SK-N-MC (cell line): ENCODE measurements at regions not wholly inside any gene's neighbourhood (a gene's known extent, or its start where the extent isn't known, plus 50 kb on each side); places are given as distances from the start of the nearest gene placed in this dataset.
A peak's percentile ranks its signal among the peaks of the same experiment; 100 is the strongest.

Experiments used
- DNase-seq: peaks from one replicate; pipeline ENCODE4 v3.0.0-alpha.2; 2011; ENCODE audit warnings: low read depth, low spot score
- H3K27ac ChIP-seq: fragments of 200-600 bp; sonication (generic); 2 replicates; pipeline ENCODE4 v1.5.1; 2016; ENCODE audit warnings: mixed run types
- H3K36me3 ChIP-seq: fragments of 200-600 bp; sonication (generic); 2 replicates; pipeline ENCODE4 v1.6.1; 2017; ENCODE audit warnings: antibody characterized with exemption, low read length, mixed read lengths; ENCODE audit not compliant: insufficient read depth
- H3K4me3 ChIP-seq: fragments of 200-600 bp; sonication (generic); 2 replicates; pipeline ENCODE4 v1.5.1; 2016
- H3K9ac ChIP-seq: fragments of 200-600 bp; sonication (generic); 2 replicates; pipeline ENCODE4 v1.8.0; 2017; ENCODE audit warnings: mixed run types, mixed read lengths; ENCODE audit not compliant: insufficient read length
- H3K9me3 ChIP-seq: fragments of 200-600 bp; sonication (generic); 2 replicates; pipeline ENCODE4 v1.6.1; 2017; ENCODE audit warnings: low read depth, mild to moderate bottlenecking, antibody characterized with exemption, low read length, moderate library complexity, mixed read lengths
- EZH2 ChIP-seq: fragments of 200-600 bp; sonication (generic); IDR thresholded peaks from one replicate; pipeline ENCODE4 v1.6.1; 2017; ENCODE audit warnings: antibody characterized with exemption
- FOXP2 ChIP-seq: optimal IDR thresholded peaks from 2 replicates; pipeline ENCODE3; 2011; ENCODE audit warnings: mild to moderate bottlenecking, moderate library complexity; ENCODE audit not compliant: insufficient read depth; ENCODE audit errors: extremely low read length, control extremely low read depth
- POLR2AphosphoS5 ChIP-seq: IDR thresholded peaks from 2 replicates; pipeline ENCODE4 v1.6.1; 2012; ENCODE audit warnings: mild to moderate bottlenecking, low read depth, low read length, borderline replicate concordance

DNA sequence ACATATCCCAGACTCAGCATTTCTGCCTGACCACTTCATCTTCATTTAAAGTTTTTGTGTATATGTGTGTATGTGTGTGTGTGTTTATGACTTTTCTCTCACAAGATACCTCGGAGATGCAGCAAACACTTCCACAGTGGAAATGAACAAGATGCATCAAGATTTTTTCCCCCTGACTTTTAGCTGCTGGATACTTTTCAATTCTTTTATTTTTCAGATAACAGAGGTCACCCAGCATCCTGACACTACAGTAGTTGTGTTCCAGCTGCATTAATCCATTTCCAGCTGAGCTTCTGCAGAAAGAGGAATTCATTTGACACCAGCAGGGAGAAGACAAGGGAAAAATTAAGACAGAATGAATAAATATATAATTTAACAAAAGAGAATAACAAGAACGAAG, 130.2 kb upstream of the PSMD7 start:
- Histone ChIP-seq H3K9me3 (no peaks in the 10 kb centered on the region), H3K36me3 (no peaks in the 10 kb centered on the region), H3K4me3 (no peak overlapping the region), H3K9ac (no peak overlapping the region), H3K27ac (no peak overlapping the region)
- TF ChIP-seq FOXP2 (no peak), EZH2 (no peak), POLR2AphosphoS5 (no peak)
- no peak for DNase-seq

DNA sequence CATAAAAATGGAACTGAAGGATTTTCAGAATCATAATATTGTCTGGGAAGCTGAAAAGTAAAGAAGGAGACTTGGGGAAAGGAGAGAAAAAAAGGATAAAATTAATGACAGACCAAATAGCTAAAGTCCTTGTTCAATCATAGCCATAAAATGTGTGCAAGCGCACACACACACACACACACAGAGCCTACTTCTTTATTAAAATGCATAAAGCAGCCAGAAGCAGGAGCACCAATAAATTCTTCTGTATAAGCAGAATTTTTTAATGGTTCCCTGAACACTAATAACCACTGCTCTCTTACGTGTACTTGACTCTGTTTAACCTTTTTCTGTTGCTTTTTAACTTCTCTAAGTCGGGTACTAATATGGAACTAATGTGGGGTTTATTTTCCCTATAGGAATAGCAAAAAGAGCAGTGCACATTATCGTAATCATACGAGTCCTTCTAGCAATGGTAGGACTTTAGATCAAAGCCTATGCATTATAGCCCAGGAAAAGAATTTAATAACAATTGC, 131.0 kb upstream of the PSMD7 start:
- Histone ChIP-seq H3K27ac (no peak overlapping the region), H3K36me3 (no peaks in the 10 kb centered on the region), H3K9ac (no peak overlapping the region), H3K4me3 (peak overlapping the region; percentile 42), H3K9me3 (no peaks in the 10 kb centered on the region)
- DNase-seq, result peak; percentile 8
- no peak for TF ChIP-seq POLR2AphosphoS5
- TF ChIP-seq EZH2, result no peak
- TF ChIP-seq FOXP2, result no peak

DNA sequence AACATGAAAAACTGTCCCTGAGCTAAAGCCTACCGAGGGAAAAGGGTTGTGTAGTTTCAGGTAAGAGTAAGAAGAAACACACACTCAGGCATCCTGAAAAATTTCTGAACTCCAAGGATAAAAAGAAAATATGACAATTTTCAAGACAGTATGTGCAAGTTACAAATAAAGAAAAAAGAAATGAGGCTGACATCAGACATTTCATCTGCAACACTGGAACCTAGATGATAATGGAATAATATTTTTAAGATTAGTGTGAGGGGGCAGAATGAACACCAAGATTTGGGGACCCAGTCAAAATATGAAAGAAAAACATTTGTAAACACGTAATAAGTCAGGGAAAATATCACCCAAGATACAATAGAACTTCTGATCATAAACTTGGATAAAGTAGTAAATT, 135.9 kb upstream of the PSMD7 start:
- TF ChIP-seq POLR2AphosphoS5 (no peak), FOXP2 (no peak), EZH2 (no peak)
- Histone ChIP-seq H3K27ac (no peak overlapping the region), H3K9ac (no peak overlapping the region), H3K9me3 (no peaks in the 10 kb centered on the region), H3K36me3 (no peaks in the 10 kb centered on the region), H3K4me3 (no peak overlapping the region)
- no peak for DNase-seq

DNA sequence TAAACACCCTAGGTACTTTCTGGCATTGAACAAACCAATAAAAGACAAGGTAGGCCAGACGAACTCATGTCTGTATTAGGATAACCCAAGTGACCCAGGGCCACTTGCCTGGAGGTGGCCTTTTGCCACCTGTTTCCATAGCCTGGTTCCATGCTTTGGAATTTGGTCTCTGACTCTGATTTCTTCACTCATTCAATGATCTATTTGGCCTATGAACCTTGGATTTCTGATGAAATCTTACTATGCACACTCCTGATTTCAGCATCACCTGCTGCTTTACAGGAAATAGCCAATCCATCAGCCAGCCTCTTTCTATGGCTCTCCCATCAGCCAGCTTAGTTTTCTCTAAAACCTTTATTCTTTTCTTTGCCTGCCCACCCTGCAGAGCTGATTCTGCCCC, 142.8 kb upstream of the PSMD7 start:
- Histone ChIP-seq H3K36me3 (no peaks in the 10 kb centered on the region), H3K27ac (no peak overlapping the region), H3K9ac (no peak overlapping the region), H3K9me3 (no peaks in the 10 kb centered on the region), H3K4me3 (no peak overlapping the region)
- TF ChIP-seq FOXP2 (no peak), EZH2 (no peak), POLR2AphosphoS5 (no peak)
- no peak for DNase-seq

DNA sequence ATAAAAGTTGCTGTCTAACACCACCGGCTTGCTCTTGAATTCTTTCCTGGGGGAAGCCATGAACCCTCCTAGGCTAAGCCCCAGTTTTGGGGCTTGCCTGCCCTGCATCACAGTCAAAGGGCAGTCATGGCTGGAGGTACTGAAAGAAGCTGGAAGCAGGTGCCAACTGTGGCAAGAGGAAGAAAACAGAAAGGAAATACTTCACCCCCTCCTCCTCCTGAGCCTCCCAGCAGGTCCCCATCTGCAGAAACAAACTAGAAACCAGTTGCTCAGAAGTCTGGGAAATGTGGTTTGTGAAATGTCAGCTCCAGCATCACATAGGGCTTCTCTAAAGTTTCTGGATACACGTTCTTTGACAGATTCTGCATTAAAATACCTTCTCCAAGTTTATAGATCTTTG, 150.0 kb upstream of the PSMD7 start:
- Histone ChIP-seq H3K27ac (no peak overlapping the region), H3K4me3 (no peak overlapping the region), H3K9me3 (no peaks in the 10 kb centered on the region), H3K36me3 (no peaks in the 10 kb centered on the region), H3K9ac (no peak overlapping the region)
- TF ChIP-seq POLR2AphosphoS5, result no peak
- TF ChIP-seq EZH2, result no peak
- TF ChIP-seq FOXP2, result no peak
- no peak for DNase-seq

DNA sequence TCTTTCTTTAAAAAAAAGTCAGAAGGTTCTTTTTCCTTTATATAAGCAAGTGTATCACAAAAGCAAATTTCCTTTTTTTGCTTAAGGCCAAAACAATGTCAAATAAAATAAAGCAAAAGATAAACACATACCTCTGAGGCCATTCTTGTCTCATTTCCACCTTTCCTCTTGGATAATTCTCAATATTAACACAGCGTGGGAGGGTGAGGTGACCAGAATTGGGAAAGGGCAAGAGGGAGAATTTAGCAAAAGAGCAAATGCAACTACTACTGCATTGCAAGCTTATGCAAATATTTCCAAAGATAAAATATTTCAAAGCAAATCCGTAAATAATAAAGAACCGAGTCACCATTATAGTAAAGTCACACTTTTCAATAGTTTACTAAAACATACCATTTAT, 153.4 kb upstream of the PSMD7 start:
- no peak overlapping the region for H3K27ac ChIP-seq

DNA sequence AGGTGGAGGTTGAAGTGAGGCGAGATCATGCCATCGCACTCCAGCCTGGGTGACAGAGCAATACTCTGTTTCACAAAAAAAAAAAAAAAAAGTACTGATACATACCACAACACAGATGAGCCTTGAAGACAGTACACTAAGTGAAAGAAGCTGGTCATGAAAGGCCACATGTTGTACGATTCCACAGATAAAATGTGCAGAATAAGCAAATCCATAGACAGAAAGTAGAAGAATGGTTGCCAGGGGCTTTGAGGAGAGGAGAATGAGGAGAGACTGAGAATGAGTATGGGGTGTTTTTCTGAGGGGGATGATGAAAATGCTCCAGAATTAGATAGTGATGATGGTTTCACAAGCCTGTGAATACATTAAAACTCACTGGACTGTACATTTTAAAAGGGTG, 155.6 kb upstream of the PSMD7 start:
- no peak for DNase-seq
- TF ChIP-seq POLR2AphosphoS5 (no peak), FOXP2 (no peak), EZH2 (no peak)
- no peak overlapping the region for H3K4me3 ChIP-seq
- H3K27ac ChIP-seq, result no peak overlapping the region
- no peaks in the 10 kb centered on the region for H3K36me3 ChIP-seq
- H3K9me3 ChIP-seq, result no peaks in the 10 kb centered on the region
- H3K9ac ChIP-seq, result no peak overlapping the region

More for the DNA sequence above, 153.4 kb upstream of the PSMD7 start:
- H3K9me3 ChIP-seq, result no peaks in the 10 kb centered on the region
- no peak overlapping the region for H3K4me3 ChIP-seq
- DNase-seq, result no peak
- TF ChIP-seq EZH2, result no peak
- TF ChIP-seq FOXP2, result no peak
- TF ChIP-seq POLR2AphosphoS5, result no peak
- no peaks in the 10 kb centered on the region for H3K36me3 ChIP-seq
- H3K9ac ChIP-seq, result no peak overlapping the region

DNA sequence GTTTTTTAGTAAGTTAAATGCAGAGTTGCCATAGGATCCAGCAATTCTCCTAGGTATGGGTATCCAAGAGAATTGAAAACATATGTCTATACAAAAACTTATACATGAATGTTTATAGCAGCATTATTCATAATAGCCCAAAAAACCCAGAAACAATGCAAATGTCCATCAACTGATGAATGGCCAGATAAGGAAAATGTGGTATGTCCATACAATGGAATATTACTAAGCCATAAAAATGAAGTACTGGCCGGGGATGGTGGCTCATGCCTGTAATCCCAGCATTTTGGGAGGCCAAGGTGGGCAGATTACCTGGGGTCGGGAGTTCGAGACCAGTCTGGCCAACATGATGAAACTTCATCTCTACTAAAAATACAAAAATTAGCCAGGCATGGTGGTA, 156.1 kb upstream of the PSMD7 start:
- no peak for TF ChIP-seq FOXP2
- no peak for TF ChIP-seq EZH2
- TF ChIP-seq POLR2AphosphoS5, result no peak
- Histone ChIP-seq H3K36me3 (no peaks in the 10 kb centered on the region), H3K9me3 (no peaks in the 10 kb centered on the region), H3K27ac (no peak overlapping the region), H3K4me3 (no peak overlapping the region), H3K9ac (no peak overlapping the region)
- no peak for DNase-seq

DNA sequence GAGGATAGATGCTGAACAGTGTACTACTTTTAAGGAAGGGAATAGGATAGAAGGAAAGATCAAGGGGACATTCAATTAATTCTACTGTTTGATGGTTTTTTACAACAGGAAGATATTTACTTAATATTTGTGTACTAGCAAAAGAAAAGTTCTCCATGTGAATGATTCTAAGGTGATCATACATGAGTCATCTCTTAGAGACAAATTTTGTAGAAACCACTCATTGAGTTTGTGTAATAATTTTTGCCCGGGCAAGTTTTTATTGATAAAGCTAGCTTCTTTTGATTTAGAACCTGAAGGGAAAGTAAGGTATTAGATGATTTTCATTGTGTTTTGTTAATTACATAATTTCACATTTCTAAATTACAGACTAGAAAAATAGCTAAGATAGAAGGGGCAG, 172.8 kb upstream of the PSMD7 start:
- no peak for TF ChIP-seq POLR2AphosphoS5
- TF ChIP-seq EZH2, result no peak
- Histone ChIP-seq H3K9ac (no peak overlapping the region), H3K27ac (no peak overlapping the region), H3K9me3 (no peaks in the 10 kb centered on the region), H3K36me3 (no peaks in the 10 kb centered on the region), H3K4me3 (no peak overlapping the region)
- no peak for DNase-seq

DNA sequence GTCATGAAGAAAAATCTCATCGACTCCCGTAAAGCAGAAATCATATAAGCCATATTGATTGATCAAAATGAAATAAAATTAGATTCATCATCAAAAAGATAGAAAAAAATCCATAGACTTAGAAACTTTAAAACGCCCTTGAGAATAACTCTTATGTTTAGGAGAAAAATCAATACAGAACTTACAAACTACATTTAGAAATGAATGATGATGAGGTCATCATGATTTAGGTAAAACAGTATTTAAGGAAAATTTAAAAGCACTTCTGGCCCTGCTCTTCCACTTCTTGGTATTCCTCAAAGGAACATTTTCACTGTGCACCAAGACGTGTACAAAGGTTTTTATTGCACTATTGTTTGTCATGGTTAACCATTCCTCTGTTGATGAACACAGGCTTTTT, 173.4 kb upstream of the PSMD7 start:
- TF ChIP-seq POLR2AphosphoS5, result no peak
- no peak for TF ChIP-seq FOXP2
- TF ChIP-seq EZH2, result no peak
- Histone ChIP-seq H3K4me3 (no peak overlapping the region), H3K9me3 (no peaks in the 10 kb centered on the region), H3K36me3 (no peaks in the 10 kb centered on the region), H3K9ac (no peak overlapping the region), H3K27ac (no peak overlapping the region)
- no peak for DNase-seq
